ENCODE measurements at regions not wholly inside any gene's neighbourhood (a gene's known extent, or its start where the extent isn't known, plus 50 kb on each side); places are given as distances from the start of the nearest gene placed in this dataset.

DNA sequence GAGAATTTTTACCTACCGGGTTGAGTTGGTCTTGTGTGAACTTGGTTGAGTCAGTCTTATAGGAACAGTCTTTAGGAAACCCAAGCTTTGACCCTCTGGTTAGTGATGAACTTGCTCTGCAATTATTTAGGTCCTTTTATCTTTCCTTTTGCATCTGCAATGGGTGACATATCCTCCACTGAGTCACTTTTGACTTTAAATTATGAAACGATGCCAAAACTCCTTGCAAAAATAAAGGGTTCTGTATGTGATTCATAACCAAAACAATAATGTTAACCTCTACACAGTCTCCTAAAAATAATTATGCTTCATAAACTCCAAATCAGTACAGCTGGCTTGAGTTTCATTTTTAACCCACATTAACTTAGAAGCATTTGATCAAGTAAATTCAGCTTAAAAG is 979.4 kb downstream of the GALC start:
- ATAC-seq: no peak
- DNase-seq: no peak
- Histone ChIP-seq H3K27me3 (no peaks in the 10 kb centered on the region), H3K27ac (no peak overlapping the region), H3K4me1 (no peaks in the 10 kb centered on the region), H3K4me3 (no peak overlapping the region), H3K9me3 (no peaks in the 10 kb centered on the region), H3K36me3 (no peaks in the 10 kb centered on the region)
- 66% methylated on average over 2 of the region's 2 CpGs for WGBS (ENCODE audit: insufficient coverage, low coverage, low lambda C conversion rate, missing lambda C conversion rate)
- TF ChIP-seq, protein P1, sequence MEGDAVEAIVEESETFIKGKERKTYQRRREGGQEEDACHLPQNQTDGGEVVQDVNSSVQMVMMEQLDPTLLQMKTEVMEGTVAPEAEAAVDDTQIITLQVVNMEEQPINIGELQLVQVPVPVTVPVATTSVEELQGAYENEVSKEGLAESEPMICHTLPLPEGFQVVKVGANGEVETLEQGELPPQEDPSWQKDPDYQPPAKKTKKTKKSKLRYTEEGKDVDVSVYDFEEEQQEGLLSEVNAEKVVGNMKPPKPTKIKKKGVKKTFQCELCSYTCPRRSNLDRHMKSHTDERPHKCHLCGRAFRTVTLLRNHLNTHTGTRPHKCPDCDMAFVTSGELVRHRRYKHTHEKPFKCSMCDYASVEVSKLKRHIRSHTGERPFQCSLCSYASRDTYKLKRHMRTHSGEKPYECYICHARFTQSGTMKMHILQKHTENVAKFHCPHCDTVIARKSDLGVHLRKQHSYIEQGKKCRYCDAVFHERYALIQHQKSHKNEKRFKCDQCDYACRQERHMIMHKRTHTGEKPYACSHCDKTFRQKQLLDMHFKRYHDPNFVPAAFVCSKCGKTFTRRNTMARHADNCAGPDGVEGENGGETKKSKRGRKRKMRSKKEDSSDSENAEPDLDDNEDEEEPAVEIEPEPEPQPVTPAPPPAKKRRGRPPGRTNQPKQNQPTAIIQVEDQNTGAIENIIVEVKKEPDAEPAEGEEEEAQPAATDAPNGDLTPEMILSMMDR (IDR thresholded peaks at IDR 0.05): no peak
- no peak for TF ChIP-seq POLR2A (IDR thresholded peaks at IDR 0.05)
- intact Hi-C loops (cut with DNase I): no loop called here

DNA sequence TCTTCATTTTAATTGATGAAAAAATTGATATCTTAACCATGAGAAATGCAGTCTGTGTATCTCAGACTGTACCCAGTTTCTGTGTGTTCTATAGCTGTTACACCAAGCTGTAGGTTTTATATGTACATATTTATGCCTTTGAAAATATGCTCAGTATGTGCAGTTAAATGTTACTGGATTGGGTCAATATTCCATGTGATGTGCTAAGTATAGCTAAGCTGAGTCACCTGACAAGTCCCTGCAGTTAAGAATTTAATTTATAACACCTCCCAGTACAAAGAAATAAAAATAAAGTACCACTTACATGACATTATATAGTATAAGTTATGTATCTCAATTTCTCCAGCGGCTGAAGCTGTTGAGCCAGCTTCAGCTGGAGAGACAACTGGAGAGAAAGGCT is 984.0 kb downstream of the GALC start:
- ATAC-seq (no peak), DNase-seq (no peak)
- 69% methylated on average over 1 of the region's 1 CpG for WGBS (ENCODE audit: insufficient coverage, low coverage, low lambda C conversion rate, missing lambda C conversion rate)
- Histone ChIP-seq H3K9me3 (no peaks in the 10 kb centered on the region), H3K36me3 (no peaks in the 10 kb centered on the region), H3K4me1 (no peaks in the 10 kb centered on the region), H3K27me3 (no peaks in the 10 kb centered on the region), H3K4me3 (no peak overlapping the region), H3K27ac (no peak overlapping the region)
- no peak for TF ChIP-seq POLR2A (IDR thresholded peaks at IDR 0.05)
- TF ChIP-seq, protein P1 (IDR thresholded peaks at IDR 0.05): no peak
- intact Hi-C loops (cut with DNase I): no loop called here

DNA sequence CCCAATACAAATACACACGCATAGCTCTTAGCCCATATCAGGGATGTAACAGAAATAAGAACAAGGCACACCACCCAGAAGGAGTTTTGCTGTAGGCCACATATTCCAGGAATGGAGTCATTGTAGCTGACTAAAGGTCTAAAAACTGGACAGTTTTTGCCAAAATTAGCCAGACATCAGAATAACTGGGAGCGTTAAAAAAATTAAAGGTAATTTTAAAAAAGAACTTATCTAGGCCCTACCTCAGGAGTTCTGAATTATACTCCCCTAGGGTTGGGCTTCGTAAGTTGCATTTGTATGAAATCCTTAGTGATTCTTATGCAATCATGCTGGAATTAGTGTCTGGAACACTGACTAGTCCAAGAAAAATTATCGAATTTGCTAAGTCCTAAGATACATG is 987.7 kb downstream of the GALC start:
- Histone ChIP-seq H3K36me3 (no peaks in the 10 kb centered on the region), H3K9me3 (no peaks in the 10 kb centered on the region), H3K4me1 (no peaks in the 10 kb centered on the region), H3K4me3 (no peak overlapping the region), H3K27me3 (no peaks in the 10 kb centered on the region), H3K27ac (no peak overlapping the region)
- intact Hi-C loops (cut with DNase I): no loop called here
- DNase-seq: no peak
- ATAC-seq: no peak
- TF ChIP-seq, protein P1 (IDR thresholded peaks at IDR 0.05): no peak
- TF ChIP-seq POLR2A (IDR thresholded peaks at IDR 0.05): no peak
- 27% methylated on average over 4 of the region's 4 CpGs for WGBS (ENCODE audit: insufficient coverage, low coverage, low lambda C conversion rate, missing lambda C conversion rate)

DNA sequence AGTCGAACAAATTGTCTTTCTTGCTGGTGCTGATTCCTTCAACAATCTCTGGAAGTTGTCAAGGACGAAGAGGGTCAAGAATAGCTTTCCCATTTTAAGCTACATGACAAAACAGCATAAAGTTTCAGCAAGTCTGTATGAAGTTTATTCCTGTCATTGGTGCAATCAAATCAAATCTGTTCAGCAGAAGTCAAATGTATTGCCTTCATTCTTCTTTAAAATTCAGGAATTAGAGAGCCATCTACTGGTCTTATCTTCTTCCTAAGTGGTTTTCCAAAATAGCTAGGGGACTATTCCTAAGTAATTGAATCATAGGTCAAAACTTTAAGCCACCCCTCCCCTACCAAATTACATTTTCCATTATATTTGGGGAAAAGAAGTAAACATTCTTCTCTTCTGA is 990.2 kb downstream of the GALC start:
- no peak overlapping the region for H3K4me3 ChIP-seq
- ATAC-seq (no peak), DNase-seq (no peak)
- TF ChIP-seq, protein P1 (IDR thresholded peaks at IDR 0.05): no peak
- no peak for TF ChIP-seq POLR2A (IDR thresholded peaks at IDR 0.05)
- H3K27me3 ChIP-seq: no peaks in the 10 kb centered on the region
- H3K4me1 ChIP-seq: no peaks in the 10 kb centered on the region
- no peak overlapping the region for H3K27ac ChIP-seq
- 38% methylated on average over 2 of the region's 2 CpGs for WGBS (ENCODE audit: insufficient coverage, low coverage, low lambda C conversion rate, missing lambda C conversion rate)
- no peaks in the 10 kb centered on the region for H3K36me3 ChIP-seq
- intact Hi-C loops (cut with DNase I): no loop called here
- no peaks in the 10 kb centered on the region for H3K9me3 ChIP-seq

DNA sequence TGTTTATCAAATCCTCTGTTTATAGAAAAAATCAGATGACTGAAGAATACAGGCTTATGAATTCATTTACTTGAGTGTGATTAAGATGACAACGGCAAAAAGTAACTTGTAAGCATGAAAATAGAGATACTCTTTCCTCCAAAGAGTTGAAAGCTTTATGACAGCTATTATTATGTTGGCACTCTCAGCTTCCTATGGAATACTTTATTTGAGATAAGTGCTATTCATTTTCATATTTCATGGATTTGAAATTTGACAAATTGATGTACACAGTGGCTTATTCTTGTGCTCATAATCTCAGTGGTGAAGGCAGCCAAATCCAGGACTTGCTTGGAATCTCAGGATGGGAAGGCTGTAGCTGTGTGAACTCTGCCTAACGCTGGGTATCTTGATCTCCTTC is 991.6 kb downstream of the GALC start:
- WGBS (ENCODE audit: insufficient coverage, low coverage, low lambda C conversion rate, missing lambda C conversion rate): 28% methylated on average over 2 of the region's 2 CpGs

More for the DNA sequence above, 991.6 kb downstream of the GALC start:
- H3K9me3 ChIP-seq: no peaks in the 10 kb centered on the region
- H3K36me3 ChIP-seq: no peaks in the 10 kb centered on the region
- intact Hi-C loops (cut with DNase I): no loop called here
- H3K4me1 ChIP-seq: no peaks in the 10 kb centered on the region
- H3K27ac ChIP-seq: no peak overlapping the region
- DNase-seq (no peak), ATAC-seq (no peak)
- H3K4me3 ChIP-seq: no peak overlapping the region
- TF ChIP-seq POLR2A (IDR thresholded peaks at IDR 0.05): no peak
- TF ChIP-seq, protein P1 (IDR thresholded peaks at IDR 0.05): no peak
- H3K27me3 ChIP-seq: no peaks in the 10 kb centered on the region

All from right lobe of liver (tissue), 6 donors.